ENCODE measurements at regions not wholly inside any gene's neighbourhood (a gene's known extent, or its start where the extent isn't known, plus 50 kb on each side); places are given as distances from the start of the nearest gene placed in this dataset.

DNA sequence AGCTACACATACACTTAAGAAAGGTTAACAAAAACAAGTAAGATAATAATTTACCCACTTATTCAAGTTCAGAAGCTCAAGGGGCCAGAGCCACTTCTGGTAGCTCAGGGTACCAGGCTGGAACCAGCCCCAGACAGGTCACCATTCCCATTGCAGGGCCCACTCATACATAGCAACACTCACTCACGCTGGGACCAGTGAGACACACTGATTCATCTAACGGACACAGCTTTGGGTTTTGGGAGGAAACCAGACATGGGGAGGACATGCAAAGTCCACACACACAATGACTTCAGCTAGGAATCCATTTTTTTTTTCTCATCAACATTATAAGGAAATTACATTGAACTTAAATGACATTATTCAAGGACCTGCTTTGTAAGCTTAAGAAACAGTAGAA lies 169.1 kb downstream of the ZC3H11B start:
- H3F3A ChIP-seq (ENCODE audit: insufficient read depth, low read depth) = no peaks in the 10 kb centered on the region
- H3K4me2 ChIP-seq = no peak overlapping the region
- no peak overlapping the region for H2AFZ ChIP-seq
- DNase-seq = no peak
- no peak for TF ChIP-seq CTCF (conservative IDR thresholded peaks at IDR 0.05)
- no peak for TF ChIP-seq EZH2 (IDR thresholded peaks at IDR 0.05; ENCODE audit: low read depth)
- CTCF ChIA-PET = no interaction called here
- H3K27ac ChIP-seq = no peak overlapping the region
- no peaks in the 10 kb centered on the region for H3K79me2 ChIP-seq (ENCODE audit: low read depth)
- no peaks in the 10 kb centered on the region for H3K27me3 ChIP-seq (ENCODE audit: insufficient read depth, low read depth)
- intact Hi-C loops (cut with micrococcal nuclease; ENCODE audit: unreplicated experiment) = no loop called here
- H3K4me1 ChIP-seq (replicated peaks; ENCODE audit: insufficient read depth) = no peaks in the 10 kb centered on the region
- H3K9me2 ChIP-seq (ENCODE audit: insufficient read depth) = peaks cover 3% of the 10 kb centered on the region; the same call in 1 of the 2 replicates
- no TSS peak for BruUV-seq (replicated peaks)
- no peak overlapping the region for H3K4me3 ChIP-seq
- POLR2A ChIA-PET (ENCODE audit: unreplicated experiment) = no interaction called here
- H4K20me1 ChIP-seq (ENCODE audit: insufficient read depth) = no peaks in the 10 kb centered on the region
- H3K36me3 ChIP-seq (ENCODE audit: low read depth) = no peaks in the 10 kb centered on the region
- no peaks in the 10 kb centered on the region for H3K9me3 ChIP-seq (ENCODE audit: insufficient read depth, low read depth)

DNA sequence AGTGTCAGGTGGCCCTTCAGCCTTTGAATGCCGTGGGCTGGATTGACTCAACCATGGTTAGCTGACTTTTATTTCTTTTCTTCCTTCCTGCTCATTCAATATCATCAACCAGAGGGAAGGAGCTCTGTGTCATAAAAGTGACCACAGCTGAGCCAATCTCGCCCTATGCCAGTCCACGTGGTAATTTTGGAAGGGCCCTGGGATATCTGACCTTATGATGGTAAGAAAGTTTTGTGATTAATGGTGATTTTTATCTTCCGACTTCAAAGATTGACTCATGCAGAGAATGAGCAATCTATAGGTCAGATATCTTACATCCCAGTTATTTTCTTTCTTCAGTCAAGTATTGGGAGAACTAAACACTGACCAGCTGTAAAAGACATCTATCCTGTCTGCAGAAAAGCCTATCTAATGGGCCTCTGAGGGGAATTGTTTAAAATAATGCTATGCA lies 170.3 kb downstream of the ZC3H11B start:
- H3K4me2 ChIP-seq = no peak overlapping the region
- POLR2A ChIA-PET (ENCODE audit: unreplicated experiment) = interaction anchor here (0.7 kb wide), 1 partner anchor 345 kb away, joined by 6 read pairs; no protein-coding TSS in a partner anchor
- no peak for TF ChIP-seq EZH2 (IDR thresholded peaks at IDR 0.05; ENCODE audit: low read depth)
- TF ChIP-seq CTCF (conservative IDR thresholded peaks at IDR 0.05) = no peak
- intact Hi-C loops (cut with micrococcal nuclease; ENCODE audit: unreplicated experiment) = no loop called here
- H3K9me2 ChIP-seq (ENCODE audit: insufficient read depth) = peaks cover 3% of the 10 kb centered on the region; the same call in 1 of the 2 replicates
- H3K4me3 ChIP-seq = no peak overlapping the region
- no peaks in the 10 kb centered on the region for H3K36me3 ChIP-seq (ENCODE audit: low read depth)
- H3K79me2 ChIP-seq (ENCODE audit: low read depth) = no peaks in the 10 kb centered on the region
- no peak for DNase-seq
- no TSS peak for BruUV-seq (replicated peaks)
- H3K4me1 ChIP-seq (replicated peaks; ENCODE audit: insufficient read depth) = no peaks in the 10 kb centered on the region
- CTCF ChIA-PET = no interaction called here
- H3K27me3 ChIP-seq (ENCODE audit: insufficient read depth, low read depth) = no peaks in the 10 kb centered on the region
- H4K20me1 ChIP-seq (ENCODE audit: insufficient read depth) = no peaks in the 10 kb centered on the region
- no peak overlapping the region for H3K27ac ChIP-seq
- peak overlapping the region; percentile 62; the same call in 1 of the 2 replicates for H2AFZ ChIP-seq
- no peaks in the 10 kb centered on the region for H3F3A ChIP-seq (ENCODE audit: insufficient read depth, low read depth)
- H3K9me3 ChIP-seq (ENCODE audit: insufficient read depth, low read depth) = no peaks in the 10 kb centered on the region

- POLR2A ChIA-PET (ENCODE audit: unreplicated experiment) = no interaction called here
- H3K4me3 ChIP-seq = no peak overlapping the region
- no peak overlapping the region for H3K4me2 ChIP-seq
- no peak for TF ChIP-seq EZH2 (IDR thresholded peaks at IDR 0.05; ENCODE audit: low read depth)
- no peak for TF ChIP-seq CTCF (conservative IDR thresholded peaks at IDR 0.05)
- no peaks in the 10 kb centered on the region for H3K27me3 ChIP-seq (ENCODE audit: insufficient read depth, low read depth)
- no peaks in the 10 kb centered on the region for H3K79me2 ChIP-seq (ENCODE audit: low read depth)
- no peaks in the 10 kb centered on the region for H3K4me1 ChIP-seq (replicated peaks; ENCODE audit: insufficient read depth)
- no peak overlapping the region for H2AFZ ChIP-seq
- H3K9me2 ChIP-seq (ENCODE audit: insufficient read depth) = peaks cover 3% of the 10 kb centered on the region; the same call in 1 of the 2 replicates
- no peaks in the 10 kb centered on the region for H3K36me3 ChIP-seq (ENCODE audit: low read depth)
- no peaks in the 10 kb centered on the region for H3K9me3 ChIP-seq (ENCODE audit: insufficient read depth, low read depth)
- DNase-seq = no peak
- H3K27ac ChIP-seq = no peak overlapping the region
- no peaks in the 10 kb centered on the region for H4K20me1 ChIP-seq (ENCODE audit: insufficient read depth)
- no peaks in the 10 kb centered on the region for H3F3A ChIP-seq (ENCODE audit: insufficient read depth, low read depth)
- intact Hi-C loops (cut with micrococcal nuclease; ENCODE audit: unreplicated experiment) = no loop called here
- BruUV-seq (replicated peaks) = no TSS peak
- CTCF ChIA-PET = no interaction called here
Observed at GRCh38 chr1:219441884-219442283, 171.0 kb downstream of the ZC3H11B start.
